Thyroid gland (tissue), 4 donors: ENCODE measurements at regions not wholly inside any gene's neighbourhood (a gene's known extent, or its start where the extent isn't known, plus 50 kb on each side); places are given as distances from the start of the nearest gene placed in this dataset.
"Not testable (repeated sequence)": the region's sequence is repeated elsewhere in the genome, so short reads cannot be mapped to it uniquely, and the experiment has no call there.

Experiments used
- POLR2A ChIP-seq, 2 donors: fragments of 450-650 bp; IDR thresholded peaks; one replicate each; pipeline ENCODE4 v1.6.1; 2017; ENCODE audit warnings: antibody characterized with exemption in 2 of 2, mild to moderate bottlenecking in 2 of 2, moderate library complexity in 1 of 2
- TF ChIP-seq, protein P1 (sequence below), 6 experiments: fragments of 200-600 bp in 3 of 6; fragments of 450-650 bp in 3 of 6; sonication (generic) in 3 of 6; IDR thresholded peaks; one replicate each; pipeline ENCODE4 v1.5.1; 2016 to 2019; ENCODE audit warnings: antibody characterized with exemption in 6 of 6, mild to moderate bottlenecking in 2 of 6, inconsistent platforms in 1 of 6, moderate library complexity in 1 of 6

DNA sequence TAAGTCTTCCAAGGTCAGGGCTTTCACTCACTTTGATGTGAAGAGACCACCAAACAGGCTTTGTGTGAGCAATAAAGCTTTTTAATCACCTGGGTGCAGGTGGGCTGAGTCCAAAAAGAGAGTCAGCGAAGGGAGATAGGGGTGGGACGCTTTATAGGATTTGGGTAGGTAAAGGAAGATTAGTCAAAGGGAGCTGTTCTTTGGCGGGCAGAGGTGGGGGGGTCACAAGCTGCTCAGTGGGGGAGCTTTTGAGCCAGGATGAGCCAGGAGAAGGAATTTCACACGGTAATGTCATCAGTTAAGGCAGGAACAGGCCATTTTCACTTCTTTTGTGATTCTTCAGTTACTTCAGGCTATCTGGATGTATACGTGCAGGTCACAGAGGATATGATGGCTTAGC is 553.8 kb downstream of the ADGRL2 start:
- TF ChIP-seq POLR2A (IDR thresholded peaks at IDR 0.05), result not testable (repeated sequence)
- TF ChIP-seq, protein P1, sequence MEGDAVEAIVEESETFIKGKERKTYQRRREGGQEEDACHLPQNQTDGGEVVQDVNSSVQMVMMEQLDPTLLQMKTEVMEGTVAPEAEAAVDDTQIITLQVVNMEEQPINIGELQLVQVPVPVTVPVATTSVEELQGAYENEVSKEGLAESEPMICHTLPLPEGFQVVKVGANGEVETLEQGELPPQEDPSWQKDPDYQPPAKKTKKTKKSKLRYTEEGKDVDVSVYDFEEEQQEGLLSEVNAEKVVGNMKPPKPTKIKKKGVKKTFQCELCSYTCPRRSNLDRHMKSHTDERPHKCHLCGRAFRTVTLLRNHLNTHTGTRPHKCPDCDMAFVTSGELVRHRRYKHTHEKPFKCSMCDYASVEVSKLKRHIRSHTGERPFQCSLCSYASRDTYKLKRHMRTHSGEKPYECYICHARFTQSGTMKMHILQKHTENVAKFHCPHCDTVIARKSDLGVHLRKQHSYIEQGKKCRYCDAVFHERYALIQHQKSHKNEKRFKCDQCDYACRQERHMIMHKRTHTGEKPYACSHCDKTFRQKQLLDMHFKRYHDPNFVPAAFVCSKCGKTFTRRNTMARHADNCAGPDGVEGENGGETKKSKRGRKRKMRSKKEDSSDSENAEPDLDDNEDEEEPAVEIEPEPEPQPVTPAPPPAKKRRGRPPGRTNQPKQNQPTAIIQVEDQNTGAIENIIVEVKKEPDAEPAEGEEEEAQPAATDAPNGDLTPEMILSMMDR (IDR thresholded peaks at IDR 0.05), result not testable (repeated sequence)
